Activated gamma-delta T cell treated with Interleukin-2 at 50 U/mL for 16 hours (primary cell): ENCODE measurements at regions not wholly inside any gene's neighbourhood (a gene's known extent, or its start where the extent isn't known, plus 50 kb on each side); places are given as distances from the start of the nearest gene placed in this dataset.

Experiments used
- DNase-seq: peaks from one replicate; pipeline ENCODE4 v3.0.0-alpha.2; 2020

DNA sequence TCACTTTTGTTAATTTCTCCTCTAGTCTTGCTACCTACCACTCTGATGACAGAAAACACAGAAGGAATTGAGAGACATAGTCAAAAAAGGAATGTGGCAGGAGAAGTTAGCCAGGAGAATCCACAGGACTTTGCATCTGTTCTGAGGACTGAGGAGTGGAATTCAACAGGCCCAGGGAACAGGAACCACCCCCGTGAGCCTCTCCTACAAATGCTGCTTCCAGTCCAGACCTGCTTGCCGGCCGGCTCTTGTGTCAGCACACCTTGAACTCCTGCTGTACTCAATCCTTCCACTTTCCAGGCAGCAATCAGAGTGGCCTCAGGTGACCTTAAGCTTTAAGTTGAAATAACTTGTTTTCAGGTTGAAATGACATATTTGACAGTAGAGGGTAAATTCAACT, 903.1 kb downstream of the BCL11B start:
- no peak for DNase-seq

DNA sequence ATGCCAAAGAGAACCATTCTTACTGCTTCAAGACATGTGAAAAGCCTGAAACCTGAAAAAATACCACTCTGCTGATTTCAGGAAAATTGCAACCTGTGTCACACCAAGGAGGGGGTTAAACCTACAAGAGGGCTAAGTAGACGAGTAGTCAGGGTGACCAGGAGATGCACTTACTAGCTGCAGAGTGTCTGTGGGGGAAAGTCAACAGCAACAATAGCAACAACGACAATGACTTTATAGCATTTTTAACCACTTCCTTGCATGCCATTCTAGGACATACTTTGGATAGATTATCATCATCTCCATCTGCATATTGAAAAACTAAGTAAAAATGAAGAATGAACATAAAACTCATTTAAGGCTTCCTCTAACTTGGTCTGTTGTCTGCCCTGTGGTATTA, 902.7 kb downstream of the BCL11B start:
- DNase-seq: no peak

DNA sequence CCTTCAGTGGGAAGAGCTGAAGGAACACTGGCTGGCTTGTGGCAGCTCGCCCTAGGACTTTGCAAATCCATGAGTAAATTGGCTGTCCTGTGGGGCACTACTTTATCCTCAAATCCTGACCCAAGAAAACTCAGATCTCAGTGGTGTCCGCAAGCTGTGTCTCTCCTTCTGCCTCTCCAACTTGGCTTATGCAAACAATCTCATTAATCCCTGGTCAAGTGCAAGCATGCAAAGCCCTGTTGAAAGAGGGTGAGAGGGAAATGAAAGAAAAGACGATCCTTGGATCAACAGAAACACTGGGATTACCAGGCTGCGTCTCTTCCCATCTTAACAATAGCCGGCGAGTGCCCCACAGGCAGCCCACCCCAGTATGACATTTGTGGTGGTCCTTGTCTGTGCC, 901.6 kb downstream of the BCL11B start:
- no peak for DNase-seq

DNA sequence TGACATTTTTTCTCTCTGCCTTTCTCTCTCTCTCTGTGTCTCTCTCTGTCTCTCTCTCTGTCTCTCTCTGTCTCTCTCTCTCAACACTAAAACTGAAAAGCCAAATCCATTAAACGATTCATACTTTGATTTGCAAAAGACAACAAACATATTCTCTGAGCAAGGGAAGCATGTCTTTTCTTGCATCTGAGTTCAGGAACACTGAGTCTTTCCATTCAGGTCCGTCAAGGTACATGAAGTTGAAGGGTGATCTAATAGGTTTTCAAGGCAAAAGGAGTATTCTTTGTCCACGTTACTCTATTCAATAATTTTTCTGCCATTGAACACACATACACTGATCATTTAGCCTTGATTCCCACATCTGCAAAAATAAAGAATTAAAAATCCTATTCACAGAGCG, 900.9 kb downstream of the BCL11B start:
- no peak for DNase-seq

DNA sequence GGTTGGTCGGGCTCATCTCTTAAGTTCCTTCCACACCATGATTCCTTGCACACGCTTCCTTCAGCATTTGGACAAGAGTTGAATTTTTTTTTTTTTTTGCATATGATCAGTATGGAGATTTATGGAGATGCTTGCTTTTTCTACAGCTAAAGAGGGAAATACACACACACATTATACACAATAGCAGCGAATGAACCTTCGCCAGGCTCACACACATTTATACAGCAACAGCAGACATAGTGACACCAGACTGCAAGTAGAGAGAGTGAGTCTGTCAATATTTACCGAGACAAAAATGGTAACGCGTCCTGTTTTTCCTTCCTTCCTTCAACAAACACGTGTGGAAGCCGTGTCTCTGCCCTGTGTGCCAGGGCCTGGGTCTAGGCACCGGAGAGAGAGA, 897.9 kb downstream of the BCL11B start:
- DNase-seq: no peak

DNA sequence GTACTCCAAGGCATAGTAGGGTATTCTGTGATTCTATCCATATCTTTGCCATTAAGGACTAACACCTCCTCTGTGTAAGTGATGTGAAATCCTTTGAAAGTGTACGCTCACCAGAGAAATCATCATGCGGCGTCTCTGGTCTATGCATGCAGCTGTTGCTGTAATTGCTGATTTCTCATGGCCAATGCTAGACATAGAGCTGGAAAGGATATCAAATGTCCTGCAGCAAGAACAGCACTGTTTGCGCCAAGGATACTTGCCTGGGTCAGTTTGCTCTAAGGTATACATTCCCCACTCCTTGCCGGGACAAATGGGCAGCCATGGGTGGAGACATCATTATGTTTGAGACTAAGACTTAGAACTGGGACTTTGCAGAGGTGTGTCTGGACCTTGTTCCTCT, 896.4 kb downstream of the BCL11B start:
- no peak for DNase-seq

DNA sequence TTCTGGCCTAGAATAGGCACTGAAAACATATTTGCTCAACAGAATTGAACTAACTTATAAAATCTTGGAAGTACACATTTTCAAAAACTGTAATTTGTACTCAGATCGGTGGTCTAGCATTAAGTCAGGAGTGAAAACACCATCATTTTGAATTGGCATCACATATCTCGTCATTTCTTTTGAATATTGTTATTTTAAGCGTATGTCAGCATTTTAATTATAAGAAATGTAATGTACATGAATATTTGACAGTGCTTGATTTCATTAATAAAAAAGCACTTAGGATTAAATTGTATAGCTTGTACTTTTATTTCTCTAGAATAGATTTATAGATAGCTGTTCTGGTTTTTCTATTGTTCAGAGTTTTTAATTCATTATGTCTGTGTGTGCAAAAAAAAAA, 892.2 kb downstream of the BCL11B start:
- no peak for DNase-seq

DNA sequence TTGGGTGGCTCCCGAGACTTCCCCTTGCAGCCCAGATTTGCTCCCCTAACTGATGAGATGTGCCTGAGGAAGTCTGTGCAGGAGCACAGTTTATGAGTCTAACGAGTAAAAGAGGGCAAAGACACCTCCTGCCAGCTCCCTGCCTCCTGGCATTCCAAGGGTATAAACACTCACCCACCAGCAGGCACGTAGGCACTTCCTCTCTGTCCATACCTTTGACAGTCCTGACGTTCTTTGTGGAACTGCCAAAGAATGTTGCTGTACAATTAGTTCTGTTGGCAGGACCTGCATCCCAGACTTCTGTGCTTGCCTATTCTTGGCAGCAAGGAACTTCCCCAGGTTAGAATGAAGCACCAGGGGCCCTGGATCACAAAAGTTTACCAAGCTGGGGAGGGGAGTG, 889.3 kb downstream of the BCL11B start:
- no peak for DNase-seq

DNA sequence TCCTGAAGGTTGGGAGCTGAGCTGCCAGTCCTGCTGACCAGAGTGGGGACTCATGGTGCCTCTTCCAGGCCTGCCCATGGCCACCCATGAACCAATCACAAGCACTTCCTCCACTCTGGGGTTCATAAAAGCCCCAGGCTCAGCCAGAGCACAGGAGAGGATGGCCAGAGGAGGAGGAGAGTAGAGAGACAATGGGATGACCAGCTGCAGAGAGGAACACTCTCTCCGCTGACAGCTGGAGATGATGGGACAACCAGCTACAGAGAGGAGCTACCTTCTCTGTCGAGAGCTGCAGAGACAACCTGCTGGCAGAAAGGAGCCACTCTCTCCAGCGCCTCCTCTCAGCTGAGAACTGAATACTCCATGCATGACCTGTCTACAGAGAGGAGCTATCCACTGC, 886.1 kb downstream of the BCL11B start:
- DNase-seq: no peak

DNA sequence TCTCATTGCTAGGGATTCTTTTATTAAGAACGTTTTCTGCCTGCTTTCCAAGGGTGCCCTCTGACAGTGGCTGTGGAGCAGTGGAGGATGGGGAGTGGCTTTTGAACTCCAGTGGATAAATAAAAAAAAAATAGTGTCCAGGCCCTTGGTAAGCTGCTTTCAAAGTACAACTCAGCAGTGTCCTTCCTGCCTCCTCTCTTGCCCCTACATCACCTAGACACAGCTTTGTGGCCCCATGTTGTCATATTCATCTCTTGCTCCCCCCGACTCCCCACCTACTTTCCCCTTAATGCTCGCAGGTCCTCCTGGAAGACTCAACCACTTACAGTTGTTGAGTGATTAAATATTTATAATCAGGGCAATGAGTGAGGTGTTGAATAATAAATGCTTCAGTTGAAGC, 880.9 kb downstream of the BCL11B start:
- DNase-seq: no peak

DNA sequence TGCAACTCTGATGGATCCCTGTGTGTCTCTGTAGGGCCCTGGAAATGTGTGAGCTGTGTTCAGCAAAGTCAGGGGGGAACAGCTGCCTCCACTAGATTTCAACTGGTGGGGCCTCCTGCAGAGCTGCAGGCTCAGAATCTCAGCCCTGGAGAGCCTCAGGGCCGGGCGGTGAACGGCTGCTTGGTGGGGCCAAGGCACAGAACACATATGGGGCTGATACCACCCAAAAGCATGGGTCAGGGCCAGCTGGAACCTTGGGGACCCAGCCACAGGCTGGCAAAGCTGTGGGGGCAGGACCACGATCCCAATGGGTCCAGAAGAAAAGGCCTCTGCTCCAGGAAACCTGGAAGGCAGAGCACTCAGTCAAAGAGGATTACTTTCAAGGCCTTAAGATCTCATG, 878.5 kb downstream of the BCL11B start:
- DNase-seq: no peak

DNA sequence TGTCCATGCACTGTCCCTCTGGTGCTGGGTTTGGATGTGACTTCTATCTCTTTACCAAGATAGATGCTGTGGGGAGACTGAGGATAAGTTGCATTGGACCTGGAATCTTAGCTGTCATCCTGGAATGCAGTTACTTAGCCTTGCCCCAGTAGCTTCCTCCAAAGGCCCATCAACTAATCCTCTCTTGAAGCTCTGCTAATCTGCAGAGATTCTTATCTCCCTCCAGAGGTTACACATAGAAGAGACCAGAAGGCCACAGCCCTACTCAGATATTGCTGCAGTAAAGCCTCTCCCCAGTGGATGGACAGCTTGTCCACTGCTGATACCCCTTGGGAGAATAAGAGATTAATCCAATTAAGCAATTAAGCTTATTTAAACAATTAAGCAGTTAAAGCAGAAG, 867.2 kb downstream of the BCL11B start:
- no peak for DNase-seq

DNA sequence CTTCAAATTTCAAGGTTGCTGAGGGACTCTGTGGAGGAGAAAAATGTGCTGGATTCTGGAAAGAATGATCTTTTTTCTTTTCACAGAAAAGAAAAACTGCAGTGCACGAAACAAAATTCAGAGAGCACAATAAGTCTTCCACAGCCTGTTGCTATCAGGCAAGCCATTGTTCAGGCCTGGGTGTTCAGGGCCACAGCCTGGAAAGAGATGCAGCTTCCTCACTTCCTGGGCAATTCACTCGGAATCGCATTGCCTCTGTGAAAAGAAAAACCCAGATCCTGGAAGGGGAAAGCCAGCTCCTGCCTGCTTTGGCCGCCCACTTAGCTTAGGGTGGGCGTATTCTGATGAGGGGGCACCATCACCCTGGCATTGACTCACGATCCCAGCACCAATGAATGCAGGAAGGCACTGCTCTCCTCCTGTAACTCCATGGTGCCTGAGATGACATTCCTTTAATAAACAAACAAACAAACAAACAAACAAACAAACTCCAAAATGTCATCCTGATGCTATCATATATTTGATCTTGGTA, 863.9 kb downstream of the BCL11B start:
- DNase-seq: no peak

DNA sequence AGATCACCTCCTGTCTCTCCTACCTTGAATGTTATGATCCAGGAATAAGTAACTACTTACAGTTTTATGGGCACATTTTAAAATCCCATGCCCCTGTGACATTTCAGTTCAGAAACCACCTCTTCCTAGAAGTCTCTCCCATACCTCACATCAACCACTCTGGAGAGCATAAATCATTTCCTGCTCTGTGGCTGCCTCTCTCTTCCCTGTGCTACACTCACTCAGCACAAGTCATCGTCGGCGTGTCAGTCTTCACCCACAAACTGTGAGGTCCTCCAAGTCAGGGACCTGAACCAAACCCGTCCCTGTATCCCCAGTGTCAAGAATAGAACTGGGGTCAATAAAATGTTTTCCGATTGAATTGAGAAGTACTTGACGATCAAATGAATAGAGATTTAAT, 863.3 kb downstream of the BCL11B start:
- no peak for DNase-seq

DNA sequence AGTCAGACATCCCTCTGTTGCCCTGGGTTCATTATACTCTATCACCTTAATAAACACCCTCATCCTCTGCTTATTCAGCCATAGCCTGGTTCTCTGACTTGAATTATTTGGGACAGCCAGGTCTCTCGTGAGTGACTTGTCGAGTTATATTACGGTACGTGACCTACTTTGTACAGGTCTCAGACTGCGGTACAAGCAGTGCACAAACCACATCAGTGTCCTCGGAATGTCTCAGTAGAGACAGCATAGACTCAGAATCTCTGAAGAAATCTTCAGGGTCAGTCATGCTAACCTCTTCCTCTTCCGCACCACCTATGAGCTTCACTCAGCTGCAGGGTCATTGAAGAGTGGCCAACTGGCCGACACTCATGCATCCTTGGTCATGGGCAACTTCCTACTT, 860.8 kb downstream of the BCL11B start:
- no peak for DNase-seq

DNA sequence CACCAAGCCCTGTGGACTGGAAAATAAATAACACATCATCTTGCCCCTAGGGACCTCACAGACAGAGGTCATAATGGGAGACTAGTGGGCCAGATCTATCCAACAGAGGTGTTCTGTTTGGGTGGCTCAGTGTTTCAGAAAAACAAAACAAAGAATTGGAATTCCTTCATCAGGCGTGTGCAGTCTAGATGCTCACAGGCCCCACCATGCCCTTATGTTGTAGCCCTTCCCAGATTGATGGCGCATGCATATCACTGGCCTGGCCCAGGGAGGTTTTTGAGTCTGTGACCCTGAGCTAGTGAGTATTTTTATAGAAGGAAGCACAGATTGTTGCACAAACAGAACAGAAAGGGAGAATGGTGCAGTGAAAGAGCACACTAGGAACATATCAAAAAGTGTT, 859.6 kb downstream of the BCL11B start:
- DNase-seq: no peak

DNA sequence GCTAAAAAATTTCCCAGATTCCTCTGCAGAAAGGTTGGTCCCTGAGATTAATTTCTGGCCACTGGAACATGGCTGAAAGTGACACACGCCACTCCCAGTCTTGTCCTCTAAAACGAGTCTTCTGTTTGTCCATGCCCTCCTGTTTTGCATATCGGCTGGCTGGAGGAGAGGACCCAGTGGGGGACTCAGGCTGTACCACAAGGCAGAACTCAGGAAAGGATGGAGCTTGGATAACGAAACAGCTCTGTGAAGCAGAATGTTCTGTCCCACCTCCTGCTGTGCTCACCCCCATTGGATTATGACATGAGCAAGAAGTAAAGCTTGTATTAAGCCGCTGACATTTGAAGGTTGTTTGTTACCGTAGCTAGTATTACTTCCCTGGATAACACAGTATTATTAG, 856.2 kb downstream of the BCL11B start:
- DNase-seq: no peak

DNA sequence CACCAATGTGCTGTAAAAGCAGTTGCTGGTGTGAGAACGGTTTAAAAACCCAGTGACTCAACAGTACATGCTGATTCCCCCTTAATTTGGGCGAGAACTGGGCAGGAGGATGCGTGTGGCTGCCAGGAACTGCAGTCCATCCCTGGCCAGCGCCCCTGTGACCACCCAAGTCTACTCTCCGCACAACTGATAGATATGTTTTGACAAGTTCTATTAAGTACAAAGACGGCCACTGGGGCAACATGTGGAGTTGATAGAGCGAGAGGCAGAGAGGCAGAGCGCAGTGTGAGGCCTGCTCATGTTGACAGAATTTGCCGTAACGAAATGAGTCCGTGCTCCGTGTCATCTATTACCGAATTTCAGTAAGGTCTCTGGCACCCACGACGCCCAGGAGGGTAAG, 855.0 kb downstream of the BCL11B start:
- DNase-seq: no peak

DNA sequence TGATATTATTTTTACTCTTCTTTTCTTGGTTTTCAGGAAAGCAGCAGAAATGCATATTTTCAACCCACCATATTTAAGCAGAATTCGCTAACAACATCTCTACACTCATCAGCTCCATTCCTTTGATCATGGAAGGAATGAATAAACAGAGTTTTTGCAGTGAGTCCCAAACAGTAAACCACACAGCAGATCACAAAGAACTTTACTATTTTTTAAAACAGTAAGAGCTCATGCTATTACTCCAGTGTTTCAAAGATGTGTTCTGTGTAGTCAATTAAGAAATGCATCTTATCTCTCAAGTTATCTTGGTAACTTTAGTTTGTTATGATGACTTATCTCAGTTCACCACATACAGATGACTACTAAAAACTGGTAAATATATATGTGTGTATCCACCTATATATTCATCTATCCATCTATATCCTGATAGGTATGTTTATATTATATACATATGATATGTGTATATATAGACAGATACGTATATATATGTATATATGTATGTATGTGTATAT, 843.5 kb downstream of the BCL11B start:
- DNase-seq: no peak

DNA sequence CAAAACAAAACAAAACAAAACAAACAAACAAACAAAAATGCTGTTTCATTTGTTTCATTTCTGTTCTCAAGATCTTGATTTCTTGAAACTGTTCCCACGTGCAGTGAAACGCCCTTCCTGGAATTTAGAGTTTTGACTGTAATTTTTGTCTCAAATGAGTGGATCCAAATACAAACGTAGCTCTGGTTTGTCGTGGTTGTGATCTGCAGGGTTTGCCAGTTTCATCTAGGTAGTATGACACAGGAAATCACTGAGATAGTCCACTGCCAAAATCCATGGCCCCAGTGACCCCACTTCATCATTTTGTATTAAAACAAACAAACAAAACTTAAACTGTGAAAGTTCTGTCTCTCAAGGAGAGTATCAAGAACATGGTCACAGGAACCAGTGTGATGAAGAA, 838.6 kb downstream of the BCL11B start:
- DNase-seq: no peak

DNA sequence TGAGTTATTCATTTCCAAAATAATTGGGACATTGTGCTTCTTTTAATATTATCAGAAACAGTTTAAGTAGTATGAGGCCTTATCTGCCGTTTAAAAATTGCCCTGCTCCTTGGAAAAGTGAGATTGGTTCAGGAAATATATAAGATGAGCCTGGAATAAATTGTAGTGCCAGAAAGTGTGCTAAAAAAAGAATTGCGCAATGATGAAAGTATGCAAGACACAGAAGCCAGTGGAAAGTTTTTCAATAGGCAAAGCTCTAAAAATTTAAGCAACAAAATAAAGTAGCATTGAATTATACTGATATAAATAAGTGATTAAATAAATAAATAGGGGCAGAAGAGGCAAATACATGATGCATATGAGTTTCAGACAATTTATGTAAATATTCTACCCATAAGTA, 834.9 kb downstream of the BCL11B start:
- DNase-seq: no peak

DNA sequence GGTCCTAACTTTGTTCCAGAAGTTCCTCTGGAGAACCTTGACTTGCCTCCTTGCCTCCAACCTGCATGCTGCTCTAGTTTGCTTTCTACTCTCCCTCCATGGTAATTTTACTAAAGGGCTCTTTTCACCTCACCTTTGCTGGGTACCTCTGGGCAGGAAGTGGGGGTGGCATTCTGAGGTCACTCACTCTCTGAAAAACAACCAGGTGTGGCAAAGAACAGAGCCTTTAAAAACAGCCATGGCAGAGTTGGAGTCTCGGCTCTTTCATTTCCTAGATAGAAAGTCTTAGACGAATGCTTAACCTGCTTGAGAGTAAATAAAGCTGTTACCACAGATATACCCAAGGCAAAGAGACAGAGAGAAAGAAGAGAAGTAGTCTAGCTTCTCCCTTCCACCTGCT, 827.9 kb downstream of the BCL11B start:
- DNase-seq: peak; percentile 49

DNA sequence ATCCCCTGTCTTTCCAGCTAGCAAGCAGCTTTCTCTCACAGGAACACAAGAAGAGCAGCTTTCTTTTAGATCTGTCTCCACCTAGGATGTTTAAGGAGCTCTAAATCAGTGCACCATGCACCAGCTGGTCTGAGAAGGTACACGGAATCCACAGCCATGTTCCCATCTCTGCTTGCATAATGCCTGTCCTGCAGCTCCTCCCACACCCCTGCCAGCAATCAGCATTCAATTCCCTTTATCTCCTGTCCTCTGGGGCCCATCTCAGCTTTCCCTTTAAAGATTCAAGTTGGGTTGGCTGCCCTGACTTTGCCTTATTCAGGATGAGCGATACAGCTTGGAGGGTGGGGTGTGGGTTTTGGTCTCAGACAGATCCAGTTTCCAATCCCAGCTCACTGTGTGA, 826.3 kb downstream of the BCL11B start:
- no peak for DNase-seq

DNA sequence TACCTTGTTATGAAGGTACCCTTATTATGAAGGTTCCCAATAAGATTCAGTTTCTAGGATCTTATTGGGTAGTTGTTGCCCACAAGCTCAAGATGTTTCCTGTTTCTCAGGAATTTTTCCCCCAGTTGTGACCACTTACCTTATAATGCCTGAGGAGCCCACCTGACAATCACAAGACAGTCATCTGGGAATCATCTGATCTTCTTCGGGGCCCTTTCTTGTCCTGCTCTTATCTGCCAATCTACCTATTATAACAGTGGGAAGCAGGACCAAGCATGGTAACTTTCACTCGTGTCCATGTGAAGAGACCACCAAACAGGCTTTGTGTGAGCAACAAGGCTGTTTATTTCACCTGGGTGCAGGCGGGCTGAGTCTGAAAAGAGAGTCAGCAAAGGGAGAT, 825.5 kb downstream of the BCL11B start:
- DNase-seq: no peak

DNA sequence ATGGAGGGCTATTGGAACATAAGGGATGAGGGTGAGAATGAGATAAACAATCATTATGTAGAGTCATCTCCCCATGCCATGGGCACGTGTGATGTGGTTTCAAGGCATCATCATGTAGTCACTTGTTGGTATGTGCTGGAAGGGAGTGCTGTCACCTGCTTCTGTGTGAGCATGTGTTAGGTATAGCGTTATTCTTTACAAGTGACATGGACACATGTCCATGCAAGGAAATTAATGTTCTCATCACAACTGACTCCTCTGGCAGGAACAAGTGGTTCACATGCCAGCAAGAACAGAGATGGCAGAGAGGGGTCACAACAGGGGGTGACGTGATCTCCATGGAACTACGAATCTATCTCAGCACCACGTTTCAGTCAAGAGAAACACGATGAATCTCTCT, 815.8 kb downstream of the BCL11B start:
- no peak for DNase-seq

DNA sequence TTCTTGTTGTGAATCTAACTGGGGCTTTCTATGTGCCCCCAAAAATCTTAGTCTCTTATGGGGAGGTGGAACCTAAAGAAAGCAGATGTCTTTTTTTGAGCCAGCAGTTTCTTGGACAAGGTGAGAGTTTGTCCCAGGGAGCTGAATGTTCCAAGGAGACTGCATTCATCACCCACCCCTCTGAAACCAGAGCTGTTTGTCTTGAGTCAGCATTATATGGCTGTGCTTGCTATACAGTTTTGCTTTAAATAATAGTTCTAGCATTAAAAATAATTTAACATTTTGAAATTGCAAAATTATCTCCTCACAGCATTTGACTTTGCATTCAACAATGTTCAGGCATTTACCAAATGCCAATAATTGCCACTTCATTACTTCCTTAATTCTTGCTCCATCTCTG, 813.3 kb downstream of the BCL11B start:
- no peak for DNase-seq
